ENCODE measurements at regions not wholly inside any gene's neighbourhood (a gene's known extent, or its start where the extent isn't known, plus 50 kb on each side); places are given as distances from the start of the nearest gene placed in this dataset.

DNA sequence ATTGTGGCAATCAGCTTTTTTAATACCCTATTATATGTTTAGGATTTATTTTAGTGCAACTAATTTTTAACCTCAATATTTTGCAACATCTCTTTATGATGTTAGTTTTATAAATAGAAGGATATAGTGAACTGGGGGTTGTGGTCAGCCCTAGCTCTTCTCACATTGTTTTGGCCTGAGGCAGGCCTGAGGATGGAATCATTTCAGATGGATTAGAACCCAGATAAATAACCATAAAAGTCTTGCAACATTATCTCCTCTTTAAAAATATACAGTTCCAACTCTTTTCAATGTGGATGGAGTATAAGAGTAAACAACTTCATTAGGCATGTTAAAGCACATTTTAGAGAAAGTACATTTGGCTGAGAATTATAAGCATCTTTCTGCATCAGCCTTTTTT is 522.7 kb downstream of the NR2F1-AS1 start:
- Histone ChIP-seq H3K27me3 (ENCODE audit: insufficient read depth in 3 of 3, low read length in 2 of 3) (no peaks in the 10 kb centered on the region), H3K4me1 (no peaks in the 10 kb centered on the region), H3K9me3 (no peaks in the 10 kb centered on the region), H3K27ac (no peak overlapping the region), H3K36me3 (ENCODE audit: insufficient read depth in 1 of 2, low read depth in 1 of 2) (no peaks in the 10 kb centered on the region), H3K4me3 (no peak overlapping the region)
- ATAC-seq (no peak), DNase-seq (no peak)
- TF ChIP-seq, protein P1, sequence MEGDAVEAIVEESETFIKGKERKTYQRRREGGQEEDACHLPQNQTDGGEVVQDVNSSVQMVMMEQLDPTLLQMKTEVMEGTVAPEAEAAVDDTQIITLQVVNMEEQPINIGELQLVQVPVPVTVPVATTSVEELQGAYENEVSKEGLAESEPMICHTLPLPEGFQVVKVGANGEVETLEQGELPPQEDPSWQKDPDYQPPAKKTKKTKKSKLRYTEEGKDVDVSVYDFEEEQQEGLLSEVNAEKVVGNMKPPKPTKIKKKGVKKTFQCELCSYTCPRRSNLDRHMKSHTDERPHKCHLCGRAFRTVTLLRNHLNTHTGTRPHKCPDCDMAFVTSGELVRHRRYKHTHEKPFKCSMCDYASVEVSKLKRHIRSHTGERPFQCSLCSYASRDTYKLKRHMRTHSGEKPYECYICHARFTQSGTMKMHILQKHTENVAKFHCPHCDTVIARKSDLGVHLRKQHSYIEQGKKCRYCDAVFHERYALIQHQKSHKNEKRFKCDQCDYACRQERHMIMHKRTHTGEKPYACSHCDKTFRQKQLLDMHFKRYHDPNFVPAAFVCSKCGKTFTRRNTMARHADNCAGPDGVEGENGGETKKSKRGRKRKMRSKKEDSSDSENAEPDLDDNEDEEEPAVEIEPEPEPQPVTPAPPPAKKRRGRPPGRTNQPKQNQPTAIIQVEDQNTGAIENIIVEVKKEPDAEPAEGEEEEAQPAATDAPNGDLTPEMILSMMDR (IDR thresholded peaks at IDR 0.05) = no peak
- intact Hi-C loops (cut with DNase I) = no loop called here

- TF ChIP-seq, protein P1 (IDR thresholded peaks at IDR 0.05) = no peak
- Histone ChIP-seq H3K4me3 (no peak overlapping the region), H3K9me3 (no peaks in the 10 kb centered on the region), H3K4me1 (no peaks in the 10 kb centered on the region), H3K27me3 (ENCODE audit: insufficient read depth in 3 of 3, low read length in 2 of 3) (no peaks in the 10 kb centered on the region), H3K27ac (no peak overlapping the region), H3K36me3 (ENCODE audit: insufficient read depth in 1 of 2, low read depth in 1 of 2) (no peaks in the 10 kb centered on the region)
- intact Hi-C loops (cut with DNase I) = no loop called here
- ATAC-seq (no peak), DNase-seq (no peak)
- 65 to 68% (median 65%) methylated on average over 2 of the region's 2 CpGs for WGBS, 3 donors
Measured at GRCh38 chr5:93057311-93057710, 523.7 kb downstream of the NR2F1-AS1 start.

- no peaks in the 10 kb centered on the region for H3K9me3 ChIP-seq
- intact Hi-C loops (cut with DNase I) = no loop called here
- no peaks in the 10 kb centered on the region for H3K36me3 ChIP-seq (ENCODE audit: insufficient read depth in 1 of 2, low read depth in 1 of 2)
- WGBS, 3 donors = 92 to 96% (median 94%) methylated on average over 3 of the region's 3 CpGs
- ATAC-seq (no peak), DNase-seq (no peak)
- H3K4me3 ChIP-seq = no peak overlapping the region
- no peaks in the 10 kb centered on the region for H3K4me1 ChIP-seq
- no peaks in the 10 kb centered on the region for H3K27me3 ChIP-seq (ENCODE audit: insufficient read depth in 3 of 3, low read length in 2 of 3)
- TF ChIP-seq, protein P1 (IDR thresholded peaks at IDR 0.05) = no peak
- H3K27ac ChIP-seq = no peak overlapping the region
Measured at GRCh38 chr5:93055971-93056370, 525.0 kb downstream of the NR2F1-AS1 start.

DNA sequence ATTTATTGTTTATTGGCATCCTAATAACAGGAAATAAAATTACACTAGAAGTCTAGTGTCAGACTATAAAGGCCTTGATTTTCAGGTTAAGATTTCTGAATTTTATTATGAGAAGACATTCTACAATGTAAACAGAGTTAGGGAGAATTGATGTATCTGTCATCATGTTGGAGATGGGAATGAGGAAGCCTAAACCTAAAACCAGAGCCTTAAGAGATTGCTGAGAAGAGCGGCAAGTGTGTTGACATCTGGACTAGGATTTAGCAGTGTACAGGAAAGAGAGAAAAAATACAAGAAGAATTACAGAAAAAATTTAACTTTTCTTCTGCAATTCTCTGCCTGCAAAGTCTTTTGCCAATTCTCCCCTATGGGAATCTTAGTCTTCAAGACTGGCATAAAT is 525.5 kb downstream of the NR2F1-AS1 start:
- ATAC-seq = no peak
- no peak overlapping the region for H3K27ac ChIP-seq
- WGBS, 3 donors = 86 to 96% (median 90%) methylated on average over 1 of the region's 1 CpG
- no peaks in the 10 kb centered on the region for H3K9me3 ChIP-seq
- H3K4me1 ChIP-seq = no peaks in the 10 kb centered on the region
- H3K36me3 ChIP-seq (ENCODE audit: insufficient read depth in 1 of 2, low read depth in 1 of 2) = no peaks in the 10 kb centered on the region
- TF ChIP-seq, protein P1 (IDR thresholded peaks at IDR 0.05) = no peak
- no peak for DNase-seq
- intact Hi-C loops (cut with DNase I) = no loop called here
- H3K4me3 ChIP-seq = no peak overlapping the region
- no peaks in the 10 kb centered on the region for H3K27me3 ChIP-seq (ENCODE audit: insufficient read depth in 3 of 3, low read length in 2 of 3)

- ATAC-seq = no peak
- intact Hi-C loops (cut with DNase I) = no loop called here
- WGBS, 3 donors = 47 to 86% (median 49%) methylated on average over 2 of the region's 2 CpGs
- H3K27ac ChIP-seq = no peak overlapping the region
- TF ChIP-seq, protein P1 (IDR thresholded peaks at IDR 0.05) = no peak
- H3K4me3 ChIP-seq = no peak overlapping the region
- no peaks in the 10 kb centered on the region for H3K36me3 ChIP-seq (ENCODE audit: insufficient read depth in 1 of 2, low read depth in 1 of 2)
- H3K27me3 ChIP-seq (ENCODE audit: insufficient read depth in 3 of 3, low read length in 2 of 3) = no peaks in the 10 kb centered on the region
- H3K4me1 ChIP-seq = no peaks in the 10 kb centered on the region
- DNase-seq = no peak
- no peaks in the 10 kb centered on the region for H3K9me3 ChIP-seq
Measured at GRCh38 chr5:93054424-93055163, 526.4 kb downstream of the NR2F1-AS1 start.
